Thoracic aorta (tissue), 2 donors: ENCODE measurements at regions not wholly inside any gene's neighbourhood (a gene's known extent, or its start where the extent isn't known, plus 50 kb on each side); places are given as distances from the start of the nearest gene placed in this dataset.

ENCODE experiments used
- ATAC-seq: fragments of 150-250 bp; one replicate; pipeline ENCODE4 v1.8.0; 2017; ENCODE audit warnings: low read depth; ENCODE audit not compliant: insufficient number of reproducible peaks, low FRiP score
- DNase-seq: peaks from one replicate; pipeline ENCODE4 v3.0.0-alpha.2; 2020; ENCODE audit warnings: low spot score
- H3K27ac ChIP-seq, 2 donors: fragments of 200-600 bp; sonication (generic); 1 replicate in 1 of 2; 2 replicates in 1 of 2; pipeline ENCODE4 v1.5.1; 2016; ENCODE audit warnings: mild to moderate bottlenecking in 2 of 2, moderate library complexity in 2 of 2
- H3K27me3 ChIP-seq: fragments of 200-600 bp; sonication (generic); replicated peaks from 2 replicates; pipeline ENCODE4 v1.6.0; 2016; ENCODE audit warnings: mild to moderate bottlenecking; ENCODE audit not compliant: insufficient read depth
- H3K36me3 ChIP-seq: fragments of 200-600 bp; sonication (generic); one replicate; pipeline ENCODE4 v1.5.1; 2016
- H3K4me1 ChIP-seq, 2 donors: fragments of 200-600 bp; sonication (generic); 1 replicate in 1 of 2; 2 replicates in 1 of 2; pipeline versions ENCODE4 v1.5.1 to v1.6.0; 2016; ENCODE audit warnings: low read depth in 2 of 2, mild to moderate bottlenecking in 1 of 2; ENCODE audit not compliant: control insufficient read depth in 1 of 2
- H3K4me3 ChIP-seq: fragments of 200-600 bp; sonication (generic); 2 replicates; pipeline ENCODE4 v1.5.1; 2016; ENCODE audit warnings: mild to moderate bottlenecking
- H3K9me3 ChIP-seq: fragments of 200-600 bp; sonication (generic); 2 replicates; pipeline ENCODE4 v1.5.1; 2016
- TF ChIP-seq, protein P1 (sequence below): fragments of 200-600 bp; sonication (generic); IDR thresholded peaks from one replicate; pipeline ENCODE4 v1.5.1; 2019; ENCODE audit warnings: antibody characterized with exemption

DNA sequence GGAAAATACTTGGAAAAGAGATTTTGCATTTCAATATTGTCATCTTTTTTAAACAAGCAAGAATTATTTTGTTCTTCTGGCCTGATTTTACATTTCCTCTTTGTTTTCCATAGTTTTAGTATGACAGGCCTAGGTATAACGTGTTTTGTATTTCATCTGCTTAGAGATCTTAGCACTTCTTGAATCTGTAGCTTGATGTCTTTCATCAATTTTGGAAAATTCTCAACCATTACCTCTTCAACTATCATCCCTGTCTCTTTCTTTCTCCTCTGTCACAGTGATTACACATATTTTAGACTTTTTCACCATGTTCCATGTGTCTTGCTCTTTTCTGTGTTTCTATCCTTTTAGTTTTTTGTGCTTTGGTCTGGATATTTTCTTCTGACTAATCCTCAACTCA lies 67.2 kb upstream of the PHACTR1 start:
- no peak for DNase-seq

DNA sequence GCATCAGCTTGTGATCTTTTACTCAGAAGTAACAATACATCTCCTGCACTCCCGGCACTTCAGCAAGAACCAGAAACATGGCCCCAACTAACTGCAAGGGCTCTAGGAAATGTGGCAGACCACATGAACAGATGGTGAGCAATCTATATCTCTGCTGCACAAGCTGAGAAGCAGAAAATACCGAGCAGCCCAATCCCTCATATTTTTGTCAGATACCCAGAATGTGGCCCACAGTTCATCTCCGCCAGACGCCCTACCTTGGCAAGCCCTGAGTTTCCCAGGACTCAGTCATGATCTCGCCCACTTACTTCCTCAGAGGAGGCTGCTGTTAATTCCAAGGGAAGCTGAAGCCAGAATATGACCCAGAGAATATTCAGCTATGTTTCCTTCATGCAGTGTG lies 63.1 kb upstream of the PHACTR1 start:
- DNase-seq, result no peak
- Histone ChIP-seq H3K9me3 (no peaks in the 10 kb centered on the region), H3K4me3 (no peak overlapping the region), H3K4me1 (no peaks in the 10 kb centered on the region), H3K36me3 (no peaks in the 10 kb centered on the region), H3K27ac (no peak overlapping the region), H3K27me3 (no peaks in the 10 kb centered on the region)
- ATAC-seq, result no peak
- TF ChIP-seq, protein P1, sequence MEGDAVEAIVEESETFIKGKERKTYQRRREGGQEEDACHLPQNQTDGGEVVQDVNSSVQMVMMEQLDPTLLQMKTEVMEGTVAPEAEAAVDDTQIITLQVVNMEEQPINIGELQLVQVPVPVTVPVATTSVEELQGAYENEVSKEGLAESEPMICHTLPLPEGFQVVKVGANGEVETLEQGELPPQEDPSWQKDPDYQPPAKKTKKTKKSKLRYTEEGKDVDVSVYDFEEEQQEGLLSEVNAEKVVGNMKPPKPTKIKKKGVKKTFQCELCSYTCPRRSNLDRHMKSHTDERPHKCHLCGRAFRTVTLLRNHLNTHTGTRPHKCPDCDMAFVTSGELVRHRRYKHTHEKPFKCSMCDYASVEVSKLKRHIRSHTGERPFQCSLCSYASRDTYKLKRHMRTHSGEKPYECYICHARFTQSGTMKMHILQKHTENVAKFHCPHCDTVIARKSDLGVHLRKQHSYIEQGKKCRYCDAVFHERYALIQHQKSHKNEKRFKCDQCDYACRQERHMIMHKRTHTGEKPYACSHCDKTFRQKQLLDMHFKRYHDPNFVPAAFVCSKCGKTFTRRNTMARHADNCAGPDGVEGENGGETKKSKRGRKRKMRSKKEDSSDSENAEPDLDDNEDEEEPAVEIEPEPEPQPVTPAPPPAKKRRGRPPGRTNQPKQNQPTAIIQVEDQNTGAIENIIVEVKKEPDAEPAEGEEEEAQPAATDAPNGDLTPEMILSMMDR, result no peak

More for the DNA sequence above, 67.2 kb upstream of the PHACTR1 start:
- Histone ChIP-seq H3K27ac (no peak overlapping the region), H3K9me3 (no peaks in the 10 kb centered on the region), H3K4me3 (no peak overlapping the region), H3K36me3 (no peaks in the 10 kb centered on the region), H3K27me3 (no peaks in the 10 kb centered on the region), H3K4me1 (no peaks in the 10 kb centered on the region)
- no peak for ATAC-seq
- TF ChIP-seq, protein P1, result no peak

DNA sequence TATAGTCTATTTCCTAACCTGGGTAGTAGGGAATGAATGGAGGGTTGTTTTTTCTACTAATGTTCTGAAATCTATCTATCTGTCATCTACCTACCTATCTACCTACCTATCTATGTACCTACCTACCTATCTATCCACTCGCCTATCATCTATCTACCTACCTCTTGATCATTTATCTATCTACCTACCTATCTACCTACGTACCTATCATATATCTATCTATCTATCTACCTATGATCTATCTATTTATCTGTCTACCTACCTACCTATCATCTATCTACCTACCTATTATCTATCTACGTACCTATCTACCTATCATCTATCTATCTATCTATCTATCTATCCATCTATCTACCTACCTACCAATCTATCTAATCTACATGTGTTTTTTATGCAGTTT lies 62.5 kb upstream of the PHACTR1 start:
- no peak for DNase-seq
- no peaks in the 10 kb centered on the region for H3K9me3 ChIP-seq
- no peak for ATAC-seq
- H3K27ac ChIP-seq, result no peak overlapping the region
- no peak overlapping the region for H3K4me3 ChIP-seq
- H3K27me3 ChIP-seq, result no peaks in the 10 kb centered on the region
- no peaks in the 10 kb centered on the region for H3K36me3 ChIP-seq
- TF ChIP-seq, protein P1, result no peak
- H3K4me1 ChIP-seq, result no peaks in the 10 kb centered on the region

GRCh38 chr6:12654514-12654913 lies 62.1 kb upstream of the PHACTR1 start:
- Histone ChIP-seq H3K27me3 (no peaks in the 10 kb centered on the region), H3K4me1 (no peaks in the 10 kb centered on the region), H3K4me3 (no peak overlapping the region), H3K9me3 (no peaks in the 10 kb centered on the region), H3K36me3 (no peaks in the 10 kb centered on the region), H3K27ac (no peak overlapping the region)
- ATAC-seq, result no peak
- no peak for DNase-seq
- TF ChIP-seq, protein P1, result no peak

DNA sequence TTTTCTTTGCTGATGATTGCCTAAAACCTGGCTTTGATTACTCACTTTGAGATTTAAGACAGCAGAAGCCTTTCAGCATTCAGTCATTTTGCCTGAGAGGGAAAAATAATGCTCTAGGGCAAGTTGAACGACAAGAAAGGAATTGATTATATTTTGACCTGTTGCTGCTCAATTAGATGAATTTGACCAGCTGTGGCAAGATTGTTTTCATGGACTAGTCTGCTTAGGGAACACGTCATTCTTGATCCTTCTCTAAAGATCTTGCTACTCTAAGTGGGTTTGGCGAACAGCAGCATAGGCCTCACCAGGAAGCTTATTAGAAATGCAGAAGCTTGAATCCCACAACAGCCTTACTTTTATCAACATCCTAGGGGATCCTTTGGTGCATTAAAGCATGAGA lies 59.7 kb upstream of the PHACTR1 start:
- no peak overlapping the region for H3K4me3 ChIP-seq
- H3K9me3 ChIP-seq, result no peaks in the 10 kb centered on the region
- TF ChIP-seq, protein P1, result no peak
- H3K27me3 ChIP-seq, result no peaks in the 10 kb centered on the region
- DNase-seq (no peak), ATAC-seq (no peak)
- no peaks in the 10 kb centered on the region for H3K4me1 ChIP-seq
- H3K27ac ChIP-seq, result no peak overlapping the region
- H3K36me3 ChIP-seq, result no peaks in the 10 kb centered on the region
